GM19328 (cell line): ENCODE measurements at regions not wholly inside any gene's neighbourhood (a gene's known extent, or its start where the extent isn't known, plus 50 kb on each side); places are given as distances from the start of the nearest gene placed in this dataset.

Source experiments
- ATAC-seq: cut with Tn5 transposase; IDR thresholded peaks from one replicate; pipeline ENCODE4 v1.9.1; 2021; ENCODE audit warnings: mild to moderate bottlenecking, moderate library complexity; ENCODE audit not compliant: unreplicated experiment

DNA sequence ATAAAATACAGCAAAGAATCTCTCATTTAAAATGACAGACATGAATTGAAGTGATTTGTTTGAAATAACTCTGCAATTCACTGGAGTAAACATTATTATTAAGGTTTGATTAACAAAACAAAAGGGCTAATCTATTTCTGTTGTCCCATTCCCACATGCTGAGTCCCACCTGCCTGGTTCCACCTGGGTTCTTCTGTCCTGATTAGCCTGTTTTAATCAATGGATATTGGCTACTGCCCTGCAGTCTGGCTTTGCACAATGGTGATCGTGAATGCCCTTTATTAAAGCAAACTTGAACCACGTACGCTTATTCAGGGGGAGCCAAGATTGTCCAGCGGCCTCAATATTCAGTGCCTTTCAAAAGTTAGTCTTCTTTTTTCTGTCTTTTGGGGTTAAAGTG, 72.8 kb upstream of the CDH19 start:
- no peak for ATAC-seq

DNA sequence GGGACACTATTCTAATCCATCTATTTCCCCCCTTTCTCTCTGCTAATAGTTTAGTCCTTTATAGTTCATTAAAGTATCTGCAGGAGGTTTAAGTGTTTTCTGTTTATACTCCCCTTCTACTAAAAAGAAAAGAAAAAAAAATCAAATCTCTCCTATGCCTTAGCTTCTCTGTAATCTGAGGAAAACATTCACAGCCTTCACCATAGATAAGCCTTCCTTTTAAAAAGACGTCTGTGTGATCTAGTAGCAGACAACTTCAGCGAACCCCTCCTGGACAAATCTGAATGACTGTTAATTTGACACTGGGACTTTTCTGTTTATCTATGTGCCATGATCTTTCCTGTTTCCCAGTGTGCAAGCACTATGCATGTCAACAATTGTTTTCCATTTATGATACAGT, 70.4 kb upstream of the CDH19 start:
- ATAC-seq: no peak

DNA sequence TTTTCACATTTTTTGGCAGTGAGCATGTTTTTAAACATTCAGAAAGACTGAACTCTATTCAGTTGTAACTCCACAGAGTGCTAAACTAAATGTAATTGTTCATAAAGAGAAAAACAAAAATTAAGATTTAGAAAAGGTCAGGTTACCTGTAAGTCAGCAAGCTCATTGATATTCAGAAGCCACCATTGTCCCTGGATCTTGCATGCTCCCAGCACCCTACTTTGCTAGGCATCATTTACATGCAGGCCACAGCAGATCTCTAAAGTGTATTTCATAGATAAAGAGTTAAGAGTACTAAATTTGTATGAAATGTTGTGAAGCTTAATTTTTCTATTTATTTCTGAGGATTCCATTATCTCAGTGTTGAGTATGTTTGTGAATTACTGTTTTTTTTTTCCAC, 64.8 kb upstream of the CDH19 start:
- ATAC-seq: no peak

DNA sequence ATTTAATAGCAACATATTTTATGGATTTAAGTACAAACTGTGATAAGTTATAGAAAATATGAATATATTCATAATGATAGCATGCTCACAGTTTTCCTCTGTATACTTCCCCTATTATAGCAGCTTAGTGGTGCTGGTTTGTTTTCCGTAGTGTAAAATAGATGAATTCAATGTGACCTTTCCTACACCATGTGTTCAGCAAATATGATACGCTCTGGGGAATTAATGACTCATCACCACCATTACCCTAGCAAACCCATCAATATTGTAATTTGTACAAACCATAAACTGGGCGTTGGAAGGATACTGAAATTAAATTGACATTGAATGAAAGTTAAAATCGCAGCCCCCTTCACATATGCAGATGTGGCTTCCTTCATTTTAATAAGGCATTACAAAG, 58.7 kb upstream of the CDH19 start:
- ATAC-seq: no peak

DNA sequence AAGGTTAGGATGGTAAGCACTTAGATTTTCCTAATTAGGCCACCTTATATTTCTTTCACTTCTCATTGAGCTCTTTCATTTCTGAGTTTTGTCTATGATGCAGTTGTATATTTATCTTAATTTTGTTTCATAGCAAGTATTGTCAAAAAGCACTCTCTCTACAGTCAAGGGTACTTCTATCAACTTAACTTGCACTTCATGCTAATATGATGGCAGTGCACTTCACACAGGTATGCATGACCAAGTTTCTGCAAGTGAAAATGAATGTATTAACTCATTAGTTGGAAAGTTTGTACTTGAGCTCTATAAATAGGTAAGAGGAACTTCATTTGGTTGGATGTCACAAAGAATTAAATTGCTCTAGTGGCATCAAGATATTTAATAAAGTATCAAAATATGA, 51.5 kb upstream of the CDH19 start:
- ATAC-seq: no peak
